GM18519 (cell line): ENCODE measurements at regions not wholly inside any gene's neighbourhood (a gene's known extent, or its start where the extent isn't known, plus 50 kb on each side); places are given as distances from the start of the nearest gene placed in this dataset.
"Not testable (repeated sequence)": the region's sequence is repeated elsewhere in the genome, so short reads cannot be mapped to it uniquely, and the experiment has no call there.

Source experiments
- ATAC-seq: cut with Tn5 transposase; IDR thresholded peaks from one replicate; pipeline ENCODE4 v1.9.1; 2021; ENCODE audit warnings: mild to moderate bottlenecking, moderate library complexity; ENCODE audit not compliant: unreplicated experiment, low FRiP score

- no peak for ATAC-seq
These were observed 163.8 kb downstream of the MSN start for GRCh38 chrX:65831268-65831667.

DNA sequence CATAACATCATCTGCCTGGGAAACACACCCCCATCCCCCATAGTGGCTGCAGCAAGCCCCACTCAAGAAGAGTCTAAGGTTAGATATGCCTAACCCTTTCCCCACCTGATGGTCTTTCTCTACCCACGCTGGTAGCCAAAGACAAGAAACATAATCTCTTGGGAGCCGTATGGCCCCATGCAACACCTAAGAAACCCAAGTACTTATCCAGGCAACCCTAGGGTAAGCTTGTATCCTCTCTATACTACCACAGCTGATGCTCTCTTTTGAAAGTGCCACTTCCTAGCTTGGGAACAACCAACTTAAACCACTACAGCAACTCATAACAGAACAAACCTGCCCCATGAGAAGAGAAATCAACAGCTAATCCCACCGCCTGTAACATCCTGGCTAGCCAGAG, 161.1 kb downstream of the MSN start:
- no peak for ATAC-seq

- ATAC-seq = not testable (repeated sequence)
These were observed 157.8 kb downstream of the MSN start for GRCh38 chrX:65825226-65825625.

- ATAC-seq = peak; percentile 69
These were observed 154.5 kb downstream of the MSN start for GRCh38 chrX:65821721-65822496.

GRCh38 chrX:65819983-65820382, 152.5 kb downstream of the MSN start:
- ATAC-seq = not testable (repeated sequence)

DNA sequence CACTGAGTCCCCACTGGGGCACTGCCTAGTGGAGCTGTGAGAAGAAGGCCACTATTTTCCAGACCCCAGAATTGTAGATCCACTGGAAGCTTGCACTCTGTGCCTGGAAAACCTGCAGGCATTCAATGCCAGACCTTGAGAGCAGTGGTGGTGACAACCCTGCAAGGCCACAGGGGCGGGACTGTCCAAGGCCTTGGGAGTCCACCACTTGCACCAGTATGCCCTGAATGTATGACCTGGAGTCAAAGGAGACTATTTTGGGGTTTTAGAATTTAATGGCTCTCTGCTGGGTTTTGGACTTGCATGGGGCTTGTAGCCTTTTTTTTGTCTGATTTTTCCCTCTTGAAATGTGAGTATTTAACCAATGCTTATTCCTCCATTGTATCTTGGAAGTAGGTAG, 145.8 kb downstream of the MSN start:
- ATAC-seq = no peak

DNA sequence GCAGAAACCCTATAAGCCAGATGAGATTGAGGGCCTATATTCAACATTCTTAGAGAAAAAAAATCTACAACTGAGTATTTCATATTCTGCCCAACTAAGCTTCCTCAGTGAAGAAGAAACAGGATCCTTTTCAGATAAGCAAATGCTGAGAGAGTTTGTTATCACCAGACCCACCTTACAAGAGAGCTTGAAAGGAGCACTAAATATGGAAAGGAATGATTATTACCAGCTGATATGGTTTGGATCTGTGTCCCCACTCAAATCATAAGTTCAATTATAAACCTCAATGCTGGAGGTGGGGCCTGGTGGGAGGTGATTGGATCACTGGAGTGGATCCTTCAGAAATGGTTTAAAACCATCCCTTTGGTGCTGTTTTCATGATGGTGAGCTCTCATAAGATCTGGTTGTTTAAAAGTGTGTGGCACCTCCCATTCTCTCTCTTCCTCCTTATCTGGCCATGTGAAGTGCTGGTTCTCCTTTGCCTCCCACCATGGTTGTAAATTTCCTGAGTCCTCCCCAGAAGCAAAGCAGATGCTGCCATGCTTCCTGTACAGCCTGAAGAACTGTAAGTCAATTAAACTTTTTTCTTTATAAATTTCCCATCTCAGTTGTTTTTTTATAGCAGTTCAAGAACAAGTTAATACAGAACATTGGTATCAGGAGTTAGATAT, 144.2 kb downstream of the MSN start:
- no peak for ATAC-seq
